Mesothelial cell of epicardium (in vitro differentiated cells): ENCODE measurements at regions not wholly inside any gene's neighbourhood (a gene's known extent, or its start where the extent isn't known, plus 50 kb on each side); places are given as distances from the start of the nearest gene placed in this dataset.

Experiments used
- DNase-seq, 2 experiments: peaks; one replicate each; pipeline ENCODE4 v3.0.0; 2021; ENCODE audit warnings: low spot score in 2 of 2; ENCODE audit not compliant: unreplicated experiment in 2 of 2
- H3K27ac Mint-ChIP-seq: 2 replicates; pipeline ENCODE4 v1.8.0; 2021; ENCODE audit warnings: mixed read lengths
- H3K27me3 Mint-ChIP-seq: 2 replicates; pipeline ENCODE4 v1.8.0; 2021; ENCODE audit warnings: low read depth, mixed read lengths
- H3K36me3 Mint-ChIP-seq: 2 replicates; pipeline ENCODE4 v1.8.0; 2021; ENCODE audit warnings: mixed read lengths
- H3K4me1 Mint-ChIP-seq: 2 replicates; pipeline ENCODE4 v1.8.0; 2021; ENCODE audit warnings: mixed read lengths
- H3K4me3 Mint-ChIP-seq: 2 replicates; pipeline ENCODE4 v1.8.0; 2021; ENCODE audit warnings: mild to moderate bottlenecking, moderate library complexity, mixed read lengths
- H3K9me3 Mint-ChIP-seq: 2 replicates; pipeline ENCODE4 v1.8.0; 2021; ENCODE audit warnings: mixed read lengths
- TF ChIP-seq, protein P1 (sequence below): fragments of 200-600 bp; sonication (generic); IDR thresholded peaks from one replicate; pipeline ENCODE4 v1.5.0; 2021; ENCODE audit warnings: antibody characterized with exemption; ENCODE audit not compliant: unreplicated experiment

DNA sequence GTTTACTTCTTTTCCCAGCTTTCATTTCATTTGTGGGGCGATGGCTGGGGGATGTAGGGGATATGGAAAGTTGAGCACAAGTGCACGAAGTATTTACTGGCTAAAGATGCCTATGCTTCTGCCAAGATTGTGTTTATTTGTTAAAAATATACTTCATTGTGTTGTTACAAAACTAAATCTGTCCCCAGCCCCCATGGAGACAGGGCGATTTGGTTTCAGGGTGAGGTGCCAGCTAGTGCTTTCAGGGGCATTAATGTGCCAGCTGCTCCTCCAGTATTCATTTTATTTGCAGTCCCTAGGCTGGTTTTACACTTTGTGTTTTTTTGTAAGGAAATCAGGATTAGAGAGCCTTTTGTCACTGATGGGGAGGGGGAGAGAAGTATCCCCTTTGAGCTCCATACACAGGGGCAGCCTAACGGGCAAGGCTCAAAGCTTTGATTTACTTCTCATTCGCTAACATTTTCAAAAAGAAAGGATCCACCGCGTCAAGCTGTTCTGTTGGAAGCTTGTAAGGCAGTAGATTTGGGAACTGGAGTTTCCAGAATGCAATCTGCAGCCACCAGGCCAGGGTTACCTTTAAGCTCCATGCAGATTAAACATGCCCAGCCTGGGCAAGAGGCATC, 198.7 kb upstream of the PLEKHG7 start:
- Mint-ChIP-seq H3K27me3 (no peaks in the 10 kb centered on the region), H3K9me3 (no peaks in the 10 kb centered on the region), H3K4me3 (no peak overlapping the region), H3K27ac (no peak overlapping the region), H3K36me3 (no peaks in the 10 kb centered on the region), H3K4me1 (peaks cover 32% of the 10 kb centered on the region)
- TF ChIP-seq, protein P1, sequence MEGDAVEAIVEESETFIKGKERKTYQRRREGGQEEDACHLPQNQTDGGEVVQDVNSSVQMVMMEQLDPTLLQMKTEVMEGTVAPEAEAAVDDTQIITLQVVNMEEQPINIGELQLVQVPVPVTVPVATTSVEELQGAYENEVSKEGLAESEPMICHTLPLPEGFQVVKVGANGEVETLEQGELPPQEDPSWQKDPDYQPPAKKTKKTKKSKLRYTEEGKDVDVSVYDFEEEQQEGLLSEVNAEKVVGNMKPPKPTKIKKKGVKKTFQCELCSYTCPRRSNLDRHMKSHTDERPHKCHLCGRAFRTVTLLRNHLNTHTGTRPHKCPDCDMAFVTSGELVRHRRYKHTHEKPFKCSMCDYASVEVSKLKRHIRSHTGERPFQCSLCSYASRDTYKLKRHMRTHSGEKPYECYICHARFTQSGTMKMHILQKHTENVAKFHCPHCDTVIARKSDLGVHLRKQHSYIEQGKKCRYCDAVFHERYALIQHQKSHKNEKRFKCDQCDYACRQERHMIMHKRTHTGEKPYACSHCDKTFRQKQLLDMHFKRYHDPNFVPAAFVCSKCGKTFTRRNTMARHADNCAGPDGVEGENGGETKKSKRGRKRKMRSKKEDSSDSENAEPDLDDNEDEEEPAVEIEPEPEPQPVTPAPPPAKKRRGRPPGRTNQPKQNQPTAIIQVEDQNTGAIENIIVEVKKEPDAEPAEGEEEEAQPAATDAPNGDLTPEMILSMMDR = no peak
- DNase-seq = no peak

DNA sequence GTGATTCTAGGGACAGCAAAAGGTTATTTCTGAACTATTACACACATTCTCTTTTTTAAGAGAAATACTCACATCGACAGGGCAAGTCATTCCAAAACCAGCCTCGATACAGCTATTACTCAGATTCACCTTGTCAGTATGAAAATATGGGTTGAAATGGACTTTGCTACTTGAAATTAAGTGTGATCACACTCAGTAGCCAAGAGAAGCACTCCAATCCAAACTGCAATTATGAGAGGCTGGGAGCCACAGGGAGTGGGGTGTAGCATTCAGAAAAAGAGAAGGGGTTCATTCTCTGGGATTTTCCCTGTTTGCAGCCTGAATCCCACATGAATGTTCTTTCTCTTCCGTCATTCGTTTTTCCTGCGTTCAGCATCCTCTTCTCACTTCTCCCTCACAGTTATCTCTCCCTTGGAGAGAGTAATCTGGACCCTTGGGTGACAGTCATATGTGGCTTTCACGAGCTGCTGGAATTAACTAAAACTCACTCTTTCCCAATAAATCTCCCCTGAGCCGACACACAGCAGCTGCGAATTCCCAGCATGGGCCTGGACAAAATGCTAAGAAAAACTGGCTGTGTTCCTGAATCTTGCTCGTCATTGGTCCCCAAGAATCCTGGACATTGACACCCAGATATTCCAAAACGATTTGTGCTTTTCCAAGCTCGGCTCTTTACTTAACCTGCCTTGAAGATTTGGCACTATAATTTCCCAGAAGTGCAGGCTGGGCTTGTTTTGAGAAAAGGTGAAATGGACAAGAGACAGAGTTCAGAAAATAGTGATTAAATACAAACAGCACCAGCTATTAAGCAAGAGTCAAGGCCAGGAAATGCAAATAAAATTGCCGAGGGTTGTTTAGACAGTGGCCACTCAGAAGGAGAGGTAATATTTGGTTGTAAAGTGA, 199.5 kb upstream of the PLEKHG7 start:
- TF ChIP-seq, protein P1 = no peak
- H3K27me3 Mint-ChIP-seq = no peaks in the 10 kb centered on the region
- peaks cover 32% of the 10 kb centered on the region for H3K4me1 Mint-ChIP-seq
- DNase-seq = no peak
- no peak overlapping the region for H3K4me3 Mint-ChIP-seq
- H3K27ac Mint-ChIP-seq = no peak overlapping the region
- H3K36me3 Mint-ChIP-seq = no peaks in the 10 kb centered on the region
- no peaks in the 10 kb centered on the region for H3K9me3 Mint-ChIP-seq

DNA sequence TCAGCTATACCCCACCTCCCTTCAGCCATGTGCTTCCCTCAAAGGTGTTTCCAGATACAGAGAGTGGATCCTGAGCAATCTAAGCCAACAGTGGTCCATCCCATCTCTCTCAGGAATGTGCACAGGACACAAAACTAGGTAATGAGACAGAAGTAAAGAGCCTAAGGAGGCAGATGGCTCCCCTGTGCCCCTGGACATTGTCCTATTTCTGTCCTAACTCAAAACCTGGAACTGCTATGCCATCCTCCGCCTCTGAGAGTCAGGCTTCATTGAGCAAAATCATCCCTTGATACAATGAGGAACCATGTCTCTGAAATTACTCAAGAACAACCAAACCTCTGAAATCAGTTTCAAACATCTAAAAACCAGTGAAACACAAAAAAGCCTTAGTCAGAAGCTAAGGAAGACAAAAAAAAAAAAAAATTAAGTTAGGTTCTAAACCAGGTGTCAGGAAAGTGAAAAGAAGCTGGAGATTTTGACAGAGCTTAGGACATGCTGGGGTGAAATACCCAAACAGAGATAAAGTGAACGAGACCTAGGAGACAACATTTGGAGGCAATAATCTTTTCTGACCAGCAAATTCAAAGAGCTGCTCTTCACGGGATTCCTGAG, 200.3 kb upstream of the PLEKHG7 start:
- Mint-ChIP-seq H3K36me3 (no peaks in the 10 kb centered on the region), H3K9me3 (no peaks in the 10 kb centered on the region), H3K27ac (no peak overlapping the region), H3K4me3 (no peak overlapping the region), H3K27me3 (no peaks in the 10 kb centered on the region), H3K4me1 (peaks cover 32% of the 10 kb centered on the region)
- TF ChIP-seq, protein P1 = no peak
- DNase-seq = no peak

DNA sequence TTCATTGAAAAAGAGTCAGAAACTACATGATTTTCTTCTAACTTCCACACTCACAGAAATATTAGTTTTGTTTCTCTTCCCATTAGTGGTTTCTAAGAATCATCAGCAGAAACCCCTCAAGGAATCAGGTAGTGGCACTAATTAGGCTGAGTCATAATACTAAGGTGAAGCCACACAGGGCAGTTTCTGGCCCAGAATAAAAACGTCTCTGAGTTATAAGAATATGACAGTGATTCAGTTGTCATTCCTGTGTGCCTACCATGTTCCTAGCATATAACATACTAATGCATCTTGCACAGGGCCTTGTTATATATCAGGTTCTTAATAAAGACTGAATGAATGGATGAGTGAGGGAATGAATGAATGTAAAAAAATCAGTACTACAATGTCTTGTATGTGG, 206.0 kb upstream of the PLEKHG7 start:
- H3K4me1 Mint-ChIP-seq = no peaks in the 10 kb centered on the region
- no peak for DNase-seq
- no peak overlapping the region for H3K4me3 Mint-ChIP-seq
- H3K36me3 Mint-ChIP-seq = no peaks in the 10 kb centered on the region
- H3K27ac Mint-ChIP-seq = no peak overlapping the region
- peaks cover 14% of the 10 kb centered on the region for H3K9me3 Mint-ChIP-seq
- TF ChIP-seq, protein P1 = no peak
- H3K27me3 Mint-ChIP-seq = no peaks in the 10 kb centered on the region

DNA sequence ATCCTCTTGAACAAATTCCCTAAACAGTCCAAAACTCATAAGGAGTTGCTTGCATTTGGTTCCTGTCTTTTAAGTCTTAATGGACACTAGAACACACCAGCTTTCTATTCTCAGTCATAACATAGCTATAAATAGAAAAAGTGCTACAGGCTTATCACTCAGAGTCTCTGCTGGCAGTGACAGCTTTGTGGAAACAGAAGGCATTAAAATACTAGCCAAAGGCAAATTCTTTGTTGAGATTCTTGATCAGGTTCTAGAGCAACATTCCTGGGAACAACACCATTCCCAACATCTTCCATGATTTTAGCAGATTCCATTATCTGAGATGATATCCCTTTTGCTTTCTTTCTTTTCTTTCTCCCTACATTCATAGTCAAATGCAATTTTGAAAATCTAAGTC, 207.7 kb upstream of the PLEKHG7 start:
- no peak for DNase-seq
- H3K27ac Mint-ChIP-seq = no peak overlapping the region
- TF ChIP-seq, protein P1 = no peak
- no peaks in the 10 kb centered on the region for H3K27me3 Mint-ChIP-seq
- peaks cover 20% of the 10 kb centered on the region for H3K9me3 Mint-ChIP-seq
- no peaks in the 10 kb centered on the region for H3K4me1 Mint-ChIP-seq
- no peaks in the 10 kb centered on the region for H3K36me3 Mint-ChIP-seq
- H3K4me3 Mint-ChIP-seq = no peak overlapping the region
